B cell (primary cell): ENCODE measurements at regions not wholly inside any gene's neighbourhood (a gene's known extent, or its start where the extent isn't known, plus 50 kb on each side); places are given as distances from the start of the nearest gene placed in this dataset.

Experiments used
- CTCF ChIP-seq: fragments of 200-600 bp; IDR thresholded peaks from one replicate; pipeline ENCODE4 v1.8.0; 2022; ENCODE audit warnings: antibody characterized with exemption, mild to moderate bottlenecking
- EZH2 ChIP-seq: IDR thresholded peaks from 2 replicates; pipeline ENCODE4 v1.6.1; 2012; ENCODE audit warnings: borderline replicate concordance, low read depth, mild to moderate bottlenecking, moderate library complexity, low read length; ENCODE audit not compliant: insufficient read depth, poor library complexity, severe bottlenecking

GRCh38 chr10:6996431-6996830 lies 414.4 kb downstream of the SFMBT2 start:
- TF ChIP-seq CTCF (no peak), EZH2 (no peak)
